GM13977 (cell line): ENCODE measurements at regions not wholly inside any gene's neighbourhood (a gene's known extent, or its start where the extent isn't known, plus 50 kb on each side); places are given as distances from the start of the nearest gene placed in this dataset.
"Not testable (repeated sequence)": the region's sequence is repeated elsewhere in the genome, so short reads cannot be mapped to it uniquely, and the experiment has no call there.

Experiments used
- DNase-seq: peaks from one replicate; pipeline ENCODE4 v3.0.0; 2012; ENCODE audit warnings: low spot score
- CTCF ChIP-seq: IDR thresholded peaks from 2 replicates; pipeline ENCODE4 v1.5.1; 2012; ENCODE audit warnings: mild to moderate bottlenecking, control low read depth; ENCODE audit not compliant: insufficient read depth; ENCODE audit errors: extremely low read depth, missing control alignments
- in situ Hi-C: fragments of 300-500 bp; cut with MboI; formaldehyde crosslinking; loops from one replicate; pipeline ENCODE4 v1.12.0; 2022; ENCODE audit warnings: low sequenced_read_pairs, low pct_unique_long_range_greater_than_20kb, mixed read lengths, inconsistent platforms; ENCODE audit not compliant: unreplicated experiment

DNA sequence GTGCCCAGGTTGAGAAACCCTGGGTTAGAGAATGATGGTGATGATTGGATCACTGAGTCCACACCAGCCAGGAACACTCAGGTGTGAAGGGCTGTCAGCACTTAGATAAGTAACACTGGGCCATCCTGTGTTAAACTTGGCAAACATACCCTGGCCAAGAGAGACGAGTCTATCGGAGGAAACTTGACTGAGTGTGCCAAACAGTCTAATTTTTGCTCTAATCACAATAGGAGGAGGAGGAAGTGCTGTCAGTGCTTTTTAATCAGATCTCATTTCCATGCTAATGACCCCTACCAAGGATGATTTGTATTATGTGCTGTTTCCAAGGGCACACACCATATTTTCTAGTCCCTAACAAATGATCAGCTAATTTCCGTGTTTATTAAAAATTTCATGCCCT is 63.8 kb upstream of the SEC11C start:
- no peak for DNase-seq
- no peak for TF ChIP-seq CTCF
- in situ Hi-C loops, result no loop called here

- in situ Hi-C loops, result no loop called here
- DNase-seq, result no peak
- TF ChIP-seq CTCF, result no peak
Measured at GRCh38 chr18:59079264-59079663, 60.4 kb upstream of the SEC11C start.

DNA sequence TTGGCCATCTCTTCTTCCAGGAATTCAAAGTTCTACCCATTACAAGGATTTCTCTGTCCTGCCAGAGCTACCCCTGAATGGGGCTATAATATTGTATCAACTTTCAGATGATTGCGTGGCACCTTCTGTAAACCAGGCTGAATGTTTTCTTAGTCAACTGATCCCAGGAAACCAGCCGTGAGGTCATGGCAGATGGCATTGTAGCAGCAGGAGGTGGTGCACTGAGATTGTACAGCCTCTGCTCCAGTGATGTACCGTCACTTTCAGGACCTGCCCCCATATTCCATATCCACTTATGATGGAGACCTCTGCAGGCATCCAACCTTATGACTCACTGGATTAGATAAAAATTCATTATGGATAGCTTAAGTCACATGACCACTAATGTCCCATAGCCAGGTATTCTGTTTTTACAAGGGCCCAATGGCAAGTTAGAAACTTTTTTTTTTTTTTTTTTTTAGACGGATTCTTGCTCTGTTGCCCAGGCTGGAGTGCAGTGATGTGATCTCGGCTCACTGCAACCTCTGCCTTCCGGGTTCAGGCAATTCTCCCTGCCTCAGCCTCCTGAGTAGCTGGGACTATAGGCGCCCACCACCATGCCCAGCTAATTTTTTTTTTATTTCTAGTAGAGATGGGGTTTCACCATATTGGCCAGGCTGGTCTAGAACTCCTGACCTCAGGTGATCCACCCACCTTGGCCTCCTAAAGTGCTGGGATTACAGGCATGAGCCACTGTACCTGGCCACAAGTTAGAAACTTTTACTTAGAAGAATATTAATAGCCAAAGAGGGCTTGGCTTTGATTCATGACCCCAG is 59.8 kb upstream of the SEC11C start:
- DNase-seq, in situ Hi-C loops: not testable (repeated sequence)

DNA sequence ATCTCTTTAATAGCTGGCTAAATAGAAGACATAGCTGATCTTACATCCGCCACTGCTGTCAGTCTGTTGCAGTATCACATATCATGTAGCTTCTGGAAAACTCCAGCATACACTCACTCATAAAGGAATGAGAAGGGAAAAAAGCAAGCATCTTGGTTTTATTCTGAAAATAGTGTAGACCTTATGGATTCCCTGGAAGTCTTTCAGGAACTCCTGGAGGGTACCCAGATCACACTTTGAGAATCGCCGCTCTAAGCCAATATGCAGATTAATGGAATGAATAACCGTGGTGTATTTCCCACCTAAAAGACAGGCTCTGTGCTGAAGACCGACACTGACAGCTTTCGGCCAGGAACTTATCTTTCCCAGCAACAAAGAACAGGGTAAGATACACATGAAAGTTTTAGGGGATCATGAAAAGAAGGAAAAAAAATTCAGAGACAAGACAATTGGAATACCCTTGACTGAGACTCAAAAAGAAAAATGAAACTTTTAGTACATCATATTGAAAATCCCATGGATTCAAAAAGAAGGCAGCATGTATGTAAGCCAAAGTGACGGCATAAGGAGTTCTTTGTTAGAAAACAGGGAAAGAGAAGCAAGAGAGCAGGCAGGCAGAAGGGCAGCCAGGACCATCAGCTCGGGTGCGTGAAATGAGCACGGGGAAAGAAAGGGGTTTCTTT is 56.4 kb upstream of the SEC11C start:
- DNase-seq, result no peak
- no peak for TF ChIP-seq CTCF
- in situ Hi-C loops, result no loop called here

DNA sequence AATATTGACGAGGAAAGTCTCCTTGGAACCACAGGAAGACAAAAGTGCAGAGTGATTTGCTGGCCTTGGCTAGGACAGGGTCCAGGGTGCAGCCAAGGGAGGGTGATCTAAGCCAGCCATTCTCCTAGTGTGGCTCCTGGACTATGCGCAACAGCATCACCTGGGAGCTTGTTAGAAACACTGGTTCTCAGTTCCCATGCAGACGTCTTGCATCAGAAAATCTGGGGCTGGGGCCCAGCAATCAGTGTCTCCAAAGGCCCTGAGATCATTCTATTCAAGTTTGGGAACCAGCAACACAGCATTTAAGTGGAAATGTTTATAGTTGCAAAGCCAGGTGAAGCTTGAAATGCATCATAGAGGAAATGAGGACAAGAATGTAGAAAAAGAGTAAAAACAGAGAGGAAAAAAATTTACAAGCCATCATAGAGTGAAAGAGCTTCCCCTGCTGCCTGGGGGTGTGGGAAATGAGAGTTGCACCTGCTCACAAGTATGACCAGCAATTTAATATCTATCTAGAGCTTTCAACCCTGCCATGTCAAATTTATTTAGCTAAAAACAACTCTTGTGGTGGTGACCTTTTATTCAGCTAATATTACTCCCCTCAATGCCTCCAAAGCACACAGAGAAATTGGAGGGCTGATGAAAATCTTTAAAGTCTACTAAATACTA is 54.4 kb upstream of the SEC11C start:
- in situ Hi-C loops, result no loop called here
- no peak for TF ChIP-seq CTCF
- DNase-seq, result no peak

DNA sequence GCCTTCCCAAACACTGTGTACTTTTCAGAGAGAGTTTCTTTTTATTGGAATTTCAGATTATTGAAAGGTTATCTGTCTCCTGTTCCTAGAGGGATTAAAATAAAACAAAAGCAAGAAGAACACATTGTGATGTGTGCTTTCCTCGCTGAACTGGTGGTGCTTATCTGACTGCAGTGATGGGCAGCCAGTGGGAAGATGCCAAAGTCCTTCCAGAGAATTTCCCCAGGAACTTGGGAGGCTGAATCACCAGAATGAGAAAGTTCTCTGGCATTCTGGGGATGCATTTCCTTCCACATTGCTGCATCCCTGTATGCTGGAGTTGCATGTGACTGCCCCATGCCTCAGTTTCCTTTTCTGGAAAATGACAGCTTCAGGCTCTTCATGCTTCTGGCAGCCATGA is 53.9 kb upstream of the SEC11C start:
- in situ Hi-C loops, result no loop called here
- DNase-seq, result no peak
- TF ChIP-seq CTCF, result no peak

- no peak for TF ChIP-seq CTCF
- in situ Hi-C loops, result no loop called here
- DNase-seq, result no peak
Measured at GRCh38 chr18:59086522-59086921, 53.2 kb upstream of the SEC11C start.
